GM23248 (cell line): ENCODE measurements at regions not wholly inside any gene's neighbourhood (a gene's known extent, or its start where the extent isn't known, plus 50 kb on each side); places are given as distances from the start of the nearest gene placed in this dataset.

Source experiments
- DNase-seq: peaks from one replicate; pipeline ENCODE4 v3.0.0-alpha.2; 2015
- H2AFZ ChIP-seq: fragments of 200-600 bp; sonication (generic); 2 replicates; pipeline ENCODE4 v1.6.1; 2016; ENCODE audit warnings: antibody characterized with exemption
- H3F3A ChIP-seq: fragments of 200-600 bp; sonication (generic); 2 replicates; pipeline ENCODE4 v1.6.1; 2016; ENCODE audit warnings: mild to moderate bottlenecking, antibody characterized with exemption, mixed run types; ENCODE audit not compliant: insufficient read depth
- H3K27ac ChIP-seq: fragments of 200-600 bp; sonication (generic); 2 replicates; pipeline ENCODE4 v1.5.1; 2016; ENCODE audit warnings: mild to moderate bottlenecking
- H3K27me3 ChIP-seq: fragments of 200-600 bp; sonication (generic); replicated peaks from 2 replicates; pipeline ENCODE4 v1.6.1; 2016; ENCODE audit warnings: mild to moderate bottlenecking; ENCODE audit not compliant: insufficient read depth
- H3K36me3 ChIP-seq: fragments of 200-600 bp; sonication (generic); 2 replicates; pipeline ENCODE4 v1.6.1; 2016; ENCODE audit warnings: low read depth, mild to moderate bottlenecking
- H3K4me1 ChIP-seq: fragments of 200-600 bp; sonication (generic); 2 replicates; pipeline ENCODE4 v1.6.1; 2016; ENCODE audit warnings: mild to moderate bottlenecking; ENCODE audit not compliant: insufficient read depth
- H3K4me2 ChIP-seq: fragments of 200-600 bp; sonication (generic); one replicate; pipeline ENCODE4 v1.6.1; 2016; ENCODE audit warnings: mild to moderate bottlenecking; ENCODE audit not compliant: unreplicated experiment
- H3K4me3 ChIP-seq: fragments of 200-600 bp; sonication (generic); 2 replicates; pipeline ENCODE4 v1.5.1; 2016; ENCODE audit warnings: mild to moderate bottlenecking
- H3K79me2 ChIP-seq: fragments of 200-600 bp; sonication (generic); 2 replicates; pipeline ENCODE4 v1.6.1; 2016; ENCODE audit warnings: mild to moderate bottlenecking; ENCODE audit not compliant: insufficient read depth
- H3K9ac ChIP-seq: fragments of 200-600 bp; sonication (generic); 2 replicates; pipeline ENCODE4 v1.6.1; 2016; ENCODE audit warnings: mild to moderate bottlenecking
- H3K9me2 ChIP-seq: fragments of 200-600 bp; sonication (generic); 2 replicates; pipeline ENCODE4 v1.6.1; 2016; ENCODE audit warnings: mixed run types, mild to moderate bottlenecking, moderate library complexity; ENCODE audit not compliant: insufficient read depth
- H3K9me3 ChIP-seq: fragments of 200-600 bp; sonication (generic); one replicate; pipeline ENCODE4 v1.6.1; 2017; ENCODE audit warnings: low read depth
- H4K20me1 ChIP-seq: fragments of 200-600 bp; sonication (generic); 2 replicates; pipeline ENCODE4 v1.6.0; 2016; ENCODE audit not compliant: insufficient read depth
- EZH2 ChIP-seq: fragments of 200-600 bp; sonication (generic); IDR thresholded peaks from 2 replicates; pipeline ENCODE4 v1.6.1; 2018; ENCODE audit warnings: antibody characterized with exemption, mild to moderate bottlenecking; ENCODE audit not compliant: insufficient read depth, poor library complexity, severe bottlenecking
- EZH2phosphoT487 ChIP-seq: fragments of 200-600 bp; sonication (generic); IDR thresholded peaks from 2 replicates; pipeline ENCODE4 v1.6.1; 2018; ENCODE audit warnings: antibody characterized with exemption, moderate library complexity, mild to moderate bottlenecking, low read depth; ENCODE audit not compliant: insufficient read depth
- WGBS, 2 experiments: methylation state at CpG; one replicate each; pipeline ENCODE4 v1.1.6; 2015 to 2017; ENCODE audit warnings: low lambda C conversion rate in 2 of 2, low coverage in 1 of 2; ENCODE audit errors: missing lambda C conversion rate in 2 of 2; 5-methylcytosine and 5-hydroxymethylcytosine counted together
- in situ Hi-C: fragments of 300-500 bp; cut with MboI; formaldehyde crosslinking; loops from 2 replicates; pipeline ENCODE4 v1.15.0; 2020

GRCh38 chr2:235240574-235240973, 253.3 kb upstream of the AGAP1 start:
- no peak for DNase-seq
- Histone ChIP-seq H3K4me2 (no peak overlapping the region), H3K4me3 (no peak overlapping the region), H3K27me3 (no peaks in the 10 kb centered on the region), H3K27ac (no peak overlapping the region), H3F3A (peaks cover 14% of the 10 kb centered on the region), H2AFZ (no peak overlapping the region), H4K20me1 (no peaks in the 10 kb centered on the region), H3K36me3 (no peaks in the 10 kb centered on the region), H3K9me3 (no peaks in the 10 kb centered on the region), H3K79me2 (no peaks in the 10 kb centered on the region), H3K9ac (no peak overlapping the region), H3K4me1 (peaks cover 6% of the 10 kb centered on the region; the same call in 1 of the 2 replicates), H3K9me2 (no peaks in the 10 kb centered on the region)
- in situ Hi-C loops = no loop called here
- no peak for TF ChIP-seq EZH2
- no peak for TF ChIP-seq EZH2phosphoT487
- 75 to 79% methylated on average over 5 of the region's 5 CpGs for WGBS, 2 experiments

GRCh38 chr2:235244255-235245220, 249.3 kb upstream of the AGAP1 start:
- Histone ChIP-seq H3K79me2 (no peaks in the 10 kb centered on the region), H3K27ac (peak overlapping the region; percentile 44), H3K4me2 (peak overlapping the region; percentile 8), H4K20me1 (no peaks in the 10 kb centered on the region), H3K9me2 (no peaks in the 10 kb centered on the region), H3F3A (peaks cover 17% of the 10 kb centered on the region), H2AFZ (peak overlapping the region; percentile 60), H3K4me3 (no peak overlapping the region; the same call in 1 of the 2 replicates), H3K9me3 (no peaks in the 10 kb centered on the region), H3K4me1 (no peaks in the 10 kb centered on the region; the same call in 1 of the 2 replicates), H3K27me3 (no peaks in the 10 kb centered on the region), H3K9ac (peak overlapping the region; percentile 17; the same call in 1 of the 2 replicates), H3K36me3 (no peaks in the 10 kb centered on the region)
- no peak for TF ChIP-seq EZH2phosphoT487
- TF ChIP-seq EZH2 = no peak
- 15 to 18% methylated on average over 8 of the region's 8 CpGs for WGBS, 2 experiments
- peak; percentile 70 for DNase-seq
- in situ Hi-C loops = no loop called here

DNA sequence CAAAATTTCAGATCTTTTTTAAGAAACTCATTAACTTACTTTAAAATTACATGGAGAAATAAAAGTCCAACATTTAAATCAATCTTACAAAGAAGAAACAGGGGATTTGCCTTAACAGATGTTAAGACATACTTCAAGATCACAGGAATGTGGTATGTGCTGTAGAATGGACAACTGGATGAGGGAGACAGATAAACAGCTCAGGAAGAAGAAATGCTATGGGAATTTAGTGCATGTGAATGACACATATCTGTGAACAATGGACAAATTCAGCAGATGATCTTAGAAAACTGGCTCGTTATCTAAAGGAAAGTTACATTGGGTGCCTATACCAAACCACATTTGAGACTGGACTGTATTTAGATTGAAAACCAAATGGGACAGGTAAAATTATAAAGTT, 246.8 kb upstream of the AGAP1 start:
- in situ Hi-C loops = no loop called here
- no peak for DNase-seq
- Histone ChIP-seq H3F3A (peaks cover 17% of the 10 kb centered on the region), H3K27me3 (no peaks in the 10 kb centered on the region), H3K9me3 (no peaks in the 10 kb centered on the region), H3K79me2 (no peaks in the 10 kb centered on the region), H3K36me3 (no peaks in the 10 kb centered on the region), H2AFZ (no peak overlapping the region), H3K4me3 (no peak overlapping the region), H3K27ac (no peak overlapping the region), H4K20me1 (no peaks in the 10 kb centered on the region), H3K4me1 (no peaks in the 10 kb centered on the region; the same call in 1 of the 2 replicates), H3K9me2 (no peaks in the 10 kb centered on the region), H3K9ac (no peak overlapping the region), H3K4me2 (no peak overlapping the region)
- 81 to 100% methylated on average over 1 of the region's 1 CpG for WGBS, 2 experiments
- TF ChIP-seq EZH2phosphoT487 (no peak), EZH2 (no peak)

- DNase-seq = peak; percentile 12
- H3K27ac ChIP-seq = no peak overlapping the region
- no peaks in the 10 kb centered on the region for H3F3A ChIP-seq
- no peaks in the 10 kb centered on the region for H3K4me1 ChIP-seq
- H3K9me3 ChIP-seq = no peaks in the 10 kb centered on the region
- peak overlapping the region; percentile 67 for H2AFZ ChIP-seq
- no peaks in the 10 kb centered on the region for H3K9me2 ChIP-seq
- no peak overlapping the region for H3K4me3 ChIP-seq
- H4K20me1 ChIP-seq = no peaks in the 10 kb centered on the region
- no peaks in the 10 kb centered on the region for H3K79me2 ChIP-seq
- H3K27me3 ChIP-seq = no peaks in the 10 kb centered on the region
- H3K36me3 ChIP-seq = no peaks in the 10 kb centered on the region
- 28 to 38% methylated on average over 5 of the region's 5 CpGs for WGBS, 2 experiments
- H3K4me2 ChIP-seq = no peak overlapping the region
- no peak for TF ChIP-seq EZH2phosphoT487
- no peak for TF ChIP-seq EZH2
- in situ Hi-C loops = no loop called here
- no peak overlapping the region for H3K9ac ChIP-seq
Observed at GRCh38 chr2:235255693-235256092, 238.2 kb upstream of the AGAP1 start.
